Effector CD8-positive, alpha-beta T cell (primary cell): ENCODE measurements at regions not wholly inside any gene's neighbourhood (a gene's known extent, or its start where the extent isn't known, plus 50 kb on each side); places are given as distances from the start of the nearest gene placed in this dataset.
"Not testable (repeated sequence)": the region's sequence is repeated elsewhere in the genome, so short reads cannot be mapped to it uniquely, and the experiment has no call there.

ENCODE experiments used
- DNase-seq: peaks from one replicate; lab custom pipeline; 2025; lab: John Stamatoyannopoulos, UW

DNA sequence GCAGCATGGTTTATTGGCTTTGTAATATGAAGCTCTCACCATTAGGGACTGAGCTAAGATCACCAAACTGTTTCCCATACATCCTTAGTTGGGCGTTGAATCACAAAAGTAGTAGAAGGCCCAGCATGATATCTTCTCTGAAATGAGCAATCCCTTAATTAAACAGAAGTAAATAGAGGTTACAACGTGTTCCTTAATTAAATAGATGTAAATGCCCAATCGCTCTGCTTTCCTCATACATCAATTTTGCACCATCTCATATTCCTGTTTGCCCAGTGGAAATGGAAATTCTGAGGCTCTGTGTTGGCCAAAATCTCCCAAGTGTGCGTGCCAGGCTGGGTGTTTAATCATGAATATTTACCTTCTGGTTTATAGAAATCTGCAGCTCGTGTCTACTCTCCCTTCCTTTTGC, 107.4 kb upstream of the FOXB1 start:
- no peak for DNase-seq

DNA sequence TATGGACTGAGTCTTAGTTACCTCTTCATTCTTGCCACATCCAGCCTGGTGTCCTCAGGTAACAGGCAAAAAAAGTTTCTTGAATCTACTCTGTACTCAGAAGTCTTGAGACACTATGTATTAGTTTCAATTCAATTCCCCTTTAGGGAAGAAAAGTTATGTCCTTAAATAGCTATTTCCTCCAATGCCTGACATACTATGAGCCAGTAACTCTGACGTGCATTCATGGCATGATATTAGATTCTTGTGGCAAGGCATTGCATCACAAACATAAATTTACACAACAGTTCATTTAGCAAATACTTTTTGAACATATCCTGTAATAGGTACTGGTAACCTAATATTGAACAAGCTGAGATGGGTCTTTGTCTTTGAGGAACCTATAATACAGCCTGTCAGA, 109.3 kb upstream of the FOXB1 start:
- no peak for DNase-seq

DNA sequence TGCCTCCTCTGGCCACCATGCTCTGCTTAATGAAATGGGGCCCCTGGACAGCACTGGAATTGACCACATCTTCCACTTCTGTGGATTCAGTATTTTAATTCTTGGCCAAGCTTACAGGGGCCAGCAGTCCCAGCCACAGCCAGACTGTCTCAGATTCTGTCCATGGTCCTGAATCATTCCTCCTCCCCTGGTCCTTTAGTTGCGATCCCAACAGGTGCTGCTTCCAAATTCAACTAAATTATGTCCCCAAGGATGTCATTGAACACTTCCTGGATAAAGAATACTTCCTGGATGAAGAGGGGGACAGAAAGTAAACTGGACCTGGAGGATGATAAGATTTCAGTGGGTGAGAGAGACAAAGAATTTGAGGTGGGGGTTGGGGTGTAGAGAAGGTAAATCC, 111.1 kb upstream of the FOXB1 start:
- DNase-seq: no peak

DNA sequence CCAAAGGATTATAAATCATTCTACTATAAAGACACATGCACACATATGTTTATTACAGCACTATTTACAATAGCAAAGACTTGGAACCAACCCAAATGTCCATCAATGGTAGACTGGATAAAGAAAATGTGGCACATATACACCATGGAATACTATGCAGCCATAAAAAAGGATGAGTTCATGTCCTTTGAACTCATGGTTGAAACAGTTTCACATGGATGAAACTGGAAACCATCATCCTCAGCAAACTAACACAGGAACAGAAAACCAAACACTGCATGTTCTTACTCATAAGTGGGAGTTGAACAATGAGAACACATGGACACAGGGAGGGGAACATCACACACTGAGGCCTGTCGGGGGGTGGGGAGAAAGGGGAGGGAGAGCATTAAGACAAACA, 116.2 kb upstream of the FOXB1 start:
- not testable (repeated sequence) for DNase-seq

DNA sequence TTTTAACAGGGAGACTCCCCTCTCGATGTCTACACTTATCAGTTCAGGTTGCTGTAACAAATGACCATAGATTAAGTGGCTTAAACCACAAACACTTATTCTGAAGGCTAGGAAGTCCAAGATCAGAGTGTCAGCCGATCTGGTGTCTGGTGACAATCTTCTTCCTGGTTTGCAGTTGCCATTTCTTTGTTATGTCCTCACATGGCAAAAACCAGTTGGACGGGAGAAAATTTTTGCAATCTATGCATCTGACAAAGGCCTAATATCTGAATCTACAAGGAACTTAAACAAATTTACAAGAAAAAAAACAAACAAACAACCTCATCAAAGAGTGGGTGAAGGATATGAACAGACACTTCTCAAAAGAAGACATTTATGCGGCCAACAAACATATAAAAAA, 116.9 kb upstream of the FOXB1 start:
- DNase-seq: no peak

DNA sequence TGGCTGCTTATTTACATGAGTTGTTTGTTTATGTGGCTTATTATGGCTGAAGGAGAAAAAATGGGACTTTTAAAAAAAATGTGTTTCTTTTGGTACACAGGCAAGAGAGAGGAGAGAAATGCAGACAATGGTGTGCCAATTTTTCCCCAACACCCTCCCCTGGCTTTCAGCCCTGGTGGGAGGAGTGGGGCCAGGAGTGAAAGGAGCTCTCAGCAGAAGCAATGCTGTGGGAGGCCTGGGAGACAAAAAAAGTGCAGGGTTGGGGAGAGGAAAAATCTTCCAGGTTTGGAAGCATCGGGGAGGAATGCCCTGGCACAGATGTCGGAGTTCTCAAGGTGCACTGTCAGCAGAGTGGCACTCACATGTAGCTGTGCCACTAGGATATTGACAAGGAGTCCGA, 117.7 kb upstream of the FOXB1 start:
- DNase-seq: no peak

DNA sequence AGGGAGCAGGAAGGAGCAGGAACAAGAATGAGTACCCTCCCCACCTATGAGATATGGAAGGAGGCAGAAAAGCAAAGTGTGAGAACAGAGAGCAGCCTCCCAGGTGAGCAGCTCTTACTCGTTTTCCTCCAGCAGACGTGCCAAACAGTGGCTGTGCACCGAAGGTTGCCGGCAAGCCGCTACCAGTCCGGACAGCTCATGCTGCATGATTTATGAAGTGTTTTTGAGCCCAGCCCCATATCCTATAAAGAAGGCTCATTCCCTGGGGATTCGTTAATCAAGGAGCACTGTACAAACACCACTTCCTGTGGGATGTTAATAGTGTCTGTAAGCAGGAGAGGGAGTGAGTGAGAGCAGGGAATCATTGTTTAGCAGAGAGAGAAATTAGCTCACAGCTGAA, 118.3 kb upstream of the FOXB1 start:
- no peak for DNase-seq

DNA sequence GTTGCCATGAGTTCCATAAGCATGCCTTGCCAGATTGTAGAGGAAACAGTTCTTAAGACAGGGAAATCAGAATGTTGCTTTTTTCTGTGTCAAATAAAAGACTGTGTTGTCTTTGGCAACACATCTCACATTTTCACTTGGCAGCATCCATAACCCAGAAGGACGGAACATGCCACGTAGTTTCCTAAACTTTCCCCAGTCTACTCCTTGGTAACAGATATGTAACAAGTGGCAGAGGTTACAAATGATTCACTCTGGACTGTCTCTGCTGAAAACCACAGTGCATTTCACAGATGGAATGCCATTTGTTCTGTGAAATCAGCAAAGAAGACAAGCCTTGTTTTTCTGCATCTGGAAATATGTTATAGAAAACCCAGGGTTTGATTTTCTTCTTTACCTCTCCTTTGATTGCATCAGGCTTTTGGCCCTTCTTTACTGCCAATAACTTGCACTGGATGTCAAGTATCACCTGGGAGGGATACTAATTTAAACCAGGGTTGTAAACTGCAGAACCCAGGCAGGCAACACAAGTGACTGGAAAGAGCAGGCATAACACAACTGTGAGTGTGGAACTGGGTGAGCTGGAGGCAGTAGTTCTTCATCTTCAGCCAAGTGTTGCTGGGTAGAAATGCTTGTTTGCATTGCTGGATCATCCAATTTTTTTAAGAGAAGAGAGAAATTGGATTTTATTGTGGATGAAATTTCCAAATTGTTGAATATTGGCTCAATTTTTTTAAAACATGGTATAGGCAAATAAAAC, 124.4 kb upstream of the FOXB1 start:
- DNase-seq: no peak

DNA sequence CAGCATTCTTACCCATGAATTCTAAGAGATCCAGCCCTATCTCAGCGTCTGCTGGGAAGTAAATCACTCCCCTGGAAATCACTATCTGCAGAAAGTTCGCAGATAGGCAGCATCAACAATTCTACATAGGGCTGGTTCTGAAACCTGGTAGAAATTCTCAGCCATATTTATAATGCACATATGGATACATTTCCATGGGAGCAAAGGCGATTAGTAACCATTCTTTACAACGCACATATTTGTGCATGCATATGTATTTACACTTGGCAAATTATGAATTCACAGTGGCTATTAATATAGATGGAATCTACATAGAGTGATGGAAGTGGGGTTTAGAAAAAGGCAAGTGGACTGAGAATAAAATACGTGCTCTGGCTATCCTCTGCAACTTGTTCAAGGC, 128.0 kb upstream of the FOXB1 start:
- no peak for DNase-seq

GRCh38 chr15:59873644-59874272, 130.4 kb upstream of the FOXB1 start:
- DNase-seq: no peak

GRCh38 chr15:59867086-59867855, 136.8 kb upstream of the FOXB1 start:
- DNase-seq: no peak

GRCh38 chr15:59866642-59867041, 137.5 kb upstream of the FOXB1 start:
- no peak for DNase-seq

DNA sequence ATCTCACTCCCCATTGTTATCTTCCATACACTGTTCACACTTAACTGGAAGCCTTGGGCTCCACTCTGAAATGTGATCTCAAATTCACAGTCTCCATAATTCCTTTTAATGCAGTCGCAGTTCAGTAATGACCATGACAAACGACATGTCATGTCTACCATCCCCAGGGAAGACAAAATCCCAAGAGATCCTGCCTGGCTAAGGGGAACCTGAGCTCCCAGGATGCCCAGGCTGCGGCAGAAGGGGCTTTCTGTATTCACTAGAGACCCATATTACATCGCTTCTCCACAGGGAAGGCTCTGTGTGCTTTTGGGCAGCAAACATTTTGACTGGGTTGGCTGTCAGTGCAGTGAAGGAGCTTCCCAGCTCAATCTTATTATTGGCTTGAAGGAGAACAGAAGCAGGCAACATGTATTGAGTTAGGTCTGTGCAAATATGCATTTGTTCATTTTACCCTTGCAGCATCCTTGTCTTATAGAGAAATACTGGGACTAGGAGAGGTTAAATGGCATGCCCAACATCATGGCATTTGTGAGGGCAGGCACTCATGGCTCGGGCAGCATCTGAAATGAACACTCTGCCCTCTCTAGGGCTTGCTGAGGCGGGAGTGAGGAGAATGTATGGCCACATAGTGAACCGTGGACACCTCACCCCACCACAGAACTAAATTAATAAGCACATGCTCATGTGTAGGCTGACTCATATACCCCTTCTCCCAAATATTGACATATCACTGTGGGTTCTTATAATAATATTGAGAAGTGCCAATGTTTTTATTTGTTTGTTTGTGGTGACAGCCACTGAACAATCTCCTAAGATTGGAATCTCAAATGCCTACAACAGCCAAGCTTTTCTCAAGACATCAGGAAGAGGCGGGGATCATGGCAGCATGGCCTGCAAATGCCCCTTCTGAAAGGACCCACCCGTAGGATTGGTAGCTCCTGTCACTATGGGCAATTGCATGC, 141.6 kb upstream of the FOXB1 start:
- DNase-seq: no peak

DNA sequence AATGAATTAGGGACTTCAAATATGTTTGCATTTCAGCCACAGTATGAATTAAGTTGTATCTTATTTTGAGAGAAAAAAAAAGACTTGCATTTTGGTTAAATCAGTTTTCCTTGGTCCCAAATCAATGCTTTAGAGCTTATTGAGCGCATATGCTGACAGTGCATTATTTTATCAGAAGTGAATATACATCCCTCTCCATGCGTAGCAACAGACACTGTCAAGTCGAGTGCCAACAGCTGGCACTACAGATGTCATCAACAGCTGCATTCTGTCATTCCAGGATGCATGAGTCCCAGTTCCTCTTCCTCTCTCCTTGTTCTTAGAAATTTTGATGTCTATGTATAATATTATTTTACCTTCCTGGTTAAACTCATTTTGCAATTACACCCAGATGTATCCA, 156.1 kb upstream of the FOXB1 start:
- no peak for DNase-seq

DNA sequence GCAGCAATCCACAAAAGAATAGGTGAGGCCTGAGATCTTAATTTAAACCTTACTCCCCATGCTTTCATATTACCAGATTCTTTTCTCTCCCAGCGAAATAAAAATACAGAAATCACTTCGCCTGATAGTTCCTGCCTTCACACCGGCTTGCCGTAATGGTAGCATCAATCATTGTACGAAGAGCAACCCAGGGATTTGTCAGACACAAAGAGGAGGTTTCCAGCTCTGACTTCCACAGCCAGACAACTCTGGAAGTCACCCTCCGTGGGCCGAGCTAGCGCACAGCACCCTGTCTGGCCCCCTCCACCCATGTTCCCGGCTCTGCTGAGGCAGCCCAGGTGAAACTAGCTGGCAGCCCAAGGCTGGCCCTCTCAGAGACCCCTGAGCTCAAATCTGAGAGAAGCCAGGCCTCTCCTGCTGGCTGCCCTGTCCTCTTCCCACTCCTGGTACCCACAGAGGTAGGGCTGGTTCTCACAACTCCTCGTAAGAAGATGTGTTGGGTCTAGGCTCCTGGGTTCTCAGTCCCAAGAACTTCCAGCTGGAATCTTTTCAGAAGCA, 156.9 kb upstream of the BNIP2 start:
- DNase-seq: no peak

- no peak for DNase-seq
Observed at GRCh38 chr15:59843609-59844008, 154.5 kb upstream of the BNIP2 start.

GRCh38 chr15:59841036-59841435, 151.9 kb upstream of the BNIP2 start:
- no peak for DNase-seq

- no peak for DNase-seq
Observed at GRCh38 chr15:59839906-59840305, 150.8 kb upstream of the BNIP2 start.

DNA sequence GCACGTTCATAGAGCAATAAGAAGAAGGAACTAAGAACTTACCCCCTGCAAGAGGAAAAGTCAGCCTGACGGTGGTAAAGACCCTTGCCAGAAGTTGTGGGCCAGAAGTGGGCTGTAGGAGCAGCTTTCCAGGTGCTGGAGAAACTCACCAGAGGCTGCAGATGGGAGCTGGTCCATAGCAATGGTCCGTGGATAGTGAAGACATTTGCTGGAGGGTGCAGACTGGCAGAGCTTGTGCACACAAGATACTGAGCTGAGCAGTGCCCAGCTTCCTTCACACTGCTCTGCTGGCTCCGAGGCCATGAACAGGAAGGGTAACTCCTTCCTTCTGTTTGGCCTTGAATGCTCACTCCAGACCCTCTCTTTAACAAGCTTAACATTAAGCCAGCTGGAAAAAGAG, 149.8 kb upstream of the BNIP2 start:
- DNase-seq: no peak

DNA sequence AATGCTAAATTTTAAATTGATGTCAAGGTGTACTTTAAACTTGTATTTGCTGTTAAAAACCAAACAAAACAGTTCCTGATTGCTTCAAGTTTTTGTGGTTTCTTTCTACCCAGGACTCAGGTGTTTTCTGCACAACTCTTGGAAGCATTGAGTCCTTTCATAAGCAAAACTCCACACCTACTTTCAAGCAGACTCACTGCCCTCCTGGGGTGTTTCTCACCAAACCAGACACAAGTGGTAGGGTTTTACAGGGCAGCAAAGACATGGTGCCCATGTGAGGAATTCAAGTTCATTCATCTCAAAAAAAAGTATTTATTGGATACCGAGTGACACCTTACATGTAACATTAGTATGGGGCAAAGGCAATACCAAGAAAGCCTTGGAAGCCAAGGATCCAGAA, 146.7 kb upstream of the BNIP2 start:
- DNase-seq: no peak

- DNase-seq: no peak
Observed at GRCh38 chr15:59834528-59834927, 145.4 kb upstream of the BNIP2 start.

DNA sequence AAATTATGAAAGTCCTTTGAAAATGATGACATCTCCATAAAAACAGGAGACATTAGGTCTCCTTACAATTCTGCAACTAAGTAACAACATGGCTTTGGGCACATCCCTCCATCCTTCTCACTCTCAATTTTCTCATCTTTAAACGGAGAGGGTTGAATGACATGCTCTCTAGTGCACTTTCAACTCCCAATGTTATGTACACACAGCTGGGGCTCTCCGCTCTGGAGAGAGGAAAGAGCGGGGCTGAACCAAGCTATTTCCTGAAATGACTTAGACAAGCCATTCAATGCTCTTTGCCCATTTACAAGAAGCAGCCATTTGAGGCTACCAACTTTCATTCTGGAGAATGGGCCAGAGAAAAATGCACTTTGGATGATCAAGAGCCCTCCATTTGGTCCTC, 144.2 kb upstream of the BNIP2 start:
- DNase-seq: no peak
